22Rv1 (cell line): ENCODE measurements at regions not wholly inside any gene's neighbourhood (a gene's known extent, or its start where the extent isn't known, plus 50 kb on each side); places are given as distances from the start of the nearest gene placed in this dataset.

Experiments used
- CTCF ChIP-seq: fragments of 450-650 bp; IDR thresholded peaks from 2 replicates; pipeline ENCODE4 v1.5.1; 2017; ENCODE audit warnings: mild to moderate bottlenecking
- ZFX ChIP-seq: fragments of 450-650 bp; IDR thresholded peaks from 2 replicates; pipeline ENCODE4 v1.6.1; 2017; ENCODE audit warnings: antibody characterized with exemption, borderline replicate concordance

GRCh38 chr6:143581835-143582480, 70.4 kb upstream of the FUCA2 start:
- TF ChIP-seq CTCF = no peak
- no peak for TF ChIP-seq ZFX
